ENCODE measurements at regions not wholly inside any gene's neighbourhood (a gene's known extent, or its start where the extent isn't known, plus 50 kb on each side); places are given as distances from the start of the nearest gene placed in this dataset.

GRCh38 chr10:131585761-131586160 is 274.2 kb upstream of the TCERG1L start:
- no peak for DNase-seq

GRCh38 chr10:131586958-131587357 is 275.4 kb upstream of the TCERG1L start:
- no peak for DNase-seq

- DNase-seq = no peak
Observed at GRCh38 chr10:131587976-131588680, 276.6 kb upstream of the TCERG1L start.

GRCh38 chr10:131588704-131589220 is 277.2 kb upstream of the TCERG1L start:
- no peak for DNase-seq

- no peak for DNase-seq
Observed at GRCh38 chr10:131590567-131590966, 279.0 kb upstream of the TCERG1L start.

GRCh38 chr10:131591936-131592335 is 280.4 kb upstream of the TCERG1L start:
- no peak for DNase-seq

GRCh38 chr10:131609176-131609575 is 291.6 kb upstream of the PPP2R2D start:
- no peak for DNase-seq

- DNase-seq = no peak
Observed at GRCh38 chr10:131615150-131615549, 285.7 kb upstream of the PPP2R2D start.

- DNase-seq = no peak
Observed at GRCh38 chr10:131616040-131616439, 284.8 kb upstream of the PPP2R2D start.

GRCh38 chr10:131617113-131617858 is 283.5 kb upstream of the PPP2R2D start:
- DNase-seq = no peak

- no peak for DNase-seq
Observed at GRCh38 chr10:131618587-131619267, 282.1 kb upstream of the PPP2R2D start.

GRCh38 chr10:131620314-131620713 is 280.5 kb upstream of the PPP2R2D start:
- no peak for DNase-seq

- DNase-seq = no peak
Observed at GRCh38 chr10:131620904-131621303, 279.9 kb upstream of the PPP2R2D start.

GRCh38 chr10:131621784-131622624 is 278.8 kb upstream of the PPP2R2D start:
- DNase-seq = no peak

- DNase-seq = no peak
Observed at GRCh38 chr10:131625041-131625440, 275.8 kb upstream of the PPP2R2D start.

- DNase-seq = no peak
Observed at GRCh38 chr10:131626274-131626673, 274.5 kb upstream of the PPP2R2D start.

- DNase-seq = no peak
Observed at GRCh38 chr10:131629026-131629770, 271.6 kb upstream of the PPP2R2D start.

GRCh38 chr10:131630772-131631258 is 270.0 kb upstream of the PPP2R2D start:
- DNase-seq = no peak

GRCh38 chr10:131631619-131632018 is 269.2 kb upstream of the PPP2R2D start:
- no peak for DNase-seq

- DNase-seq = no peak
Observed at GRCh38 chr10:131635564-131636015, 265.2 kb upstream of the PPP2R2D start.

- DNase-seq = no peak
Observed at GRCh38 chr10:131636116-131636515, 264.7 kb upstream of the PPP2R2D start.
